IMR-90 (cell line): ENCODE measurements at regions not wholly inside any gene's neighbourhood (a gene's known extent, or its start where the extent isn't known, plus 50 kb on each side); places are given as distances from the start of the nearest gene placed in this dataset.

Experiments
- ATAC-seq: fragments of 200-7000 bp; cut with Tn5 transposase; 2 replicates; pipeline ENCODE4 v1.9.1; 2020; ENCODE audit warnings: low read depth, mild to moderate bottlenecking, moderate library complexity
- BruUV-seq: library from RNA; stranded (reverse); fragments of 400-500 nt; replicated peaks from 2 replicates; lab custom pipeline; 2021; lab: Mats Ljungman, UMichigan
- CTCF ChIA-PET: fragments of 300-600 bp; formaldehyde crosslinking; extraction: SDS; loops from one replicate; lab custom pipeline; 2021; ENCODE audit warnings: antibody characterized with exemption; lab: Yijun Ruan, JAX
- POLR2A ChIA-PET: fragments of 300-600 bp; sonication (Branson Sonifier 250); formaldehyde crosslinking; loops from one replicate; lab custom pipeline; 2022; ENCODE audit warnings: antibody characterized with exemption; ENCODE audit not compliant: unreplicated experiment; lab: Charles Lee
- DNase-seq: peaks from one replicate; pipeline ENCODE4 v3.0.0; 2013
- H2AFZ ChIP-seq: replicated peaks from 2 replicates; pipeline ENCODE3; 2013; ENCODE audit warnings: low read length, mild to moderate bottlenecking; ENCODE audit not compliant: poor library complexity
- H2AK5ac ChIP-seq: 2 replicates; pipeline ENCODE4 v1.6.1; 2013; ENCODE audit warnings: low read depth, low read length, inconsistent platforms
- H2AK9ac ChIP-seq: replicated peaks from 2 replicates; pipeline ENCODE3; 2013; ENCODE audit warnings: mild to moderate bottlenecking, low read depth, low read length, moderate library complexity; ENCODE audit not compliant: poor library complexity
- H2BK120ac ChIP-seq: 2 replicates; pipeline ENCODE4 v1.6.1; 2013; ENCODE audit warnings: low read depth, low read length, inconsistent platforms
- H2BK15ac ChIP-seq: 3 replicates; pipeline ENCODE4 v1.6.1; 2013; ENCODE audit warnings: low read depth, low read length, inconsistent platforms
- H2BK20ac ChIP-seq: 2 replicates; pipeline ENCODE4 v1.6.1; 2013; ENCODE audit warnings: low read depth, mild to moderate bottlenecking, inconsistent platforms, low read length, moderate library complexity
- H2BK5ac ChIP-seq: 2 replicates; pipeline ENCODE4 v1.6.1; 2013; ENCODE audit warnings: mild to moderate bottlenecking, low read depth, low read length, inconsistent platforms; ENCODE audit not compliant: poor library complexity, severe bottlenecking
- H3K14ac ChIP-seq: replicated peaks from 2 replicates; pipeline ENCODE4 v1.6.1; 2013; ENCODE audit warnings: low read depth, low read length, inconsistent platforms
- H3K18ac ChIP-seq: 2 replicates; pipeline ENCODE4 v1.6.1; 2013; ENCODE audit warnings: low read depth, low read length, control low read depth
- H3K23ac ChIP-seq: 2 replicates; pipeline ENCODE4 v1.6.1; 2013; ENCODE audit warnings: low read depth, low read length, inconsistent platforms
- H3K27ac ChIP-seq: 2 replicates; pipeline ENCODE4 v1.5.1; 2013; ENCODE audit warnings: mild to moderate bottlenecking, control low read depth, low read length; ENCODE audit not compliant: insufficient read depth
- H3K27me3 ChIP-seq: 2 replicates; pipeline ENCODE4 v1.6.1; 2013; ENCODE audit warnings: low read length; ENCODE audit not compliant: control insufficient read depth, insufficient read depth
- H3K36me3 ChIP-seq: 2 replicates; pipeline ENCODE4 v1.6.1; 2013; ENCODE audit warnings: low read length, mixed read lengths; ENCODE audit not compliant: control insufficient read depth, insufficient read depth
- H3K4ac ChIP-seq: 2 replicates; pipeline ENCODE4 v1.6.1; 2013; ENCODE audit warnings: low read depth, low read length, inconsistent platforms
- H3K4me1 ChIP-seq: 2 replicates; pipeline ENCODE4 v1.6.1; 2013; ENCODE audit warnings: low read length, mixed read lengths; ENCODE audit not compliant: control insufficient read depth, insufficient read depth
- H3K4me2 ChIP-seq: 2 replicates; pipeline ENCODE4 v1.6.1; 2013; ENCODE audit warnings: low read depth, mild to moderate bottlenecking, control low read depth, low read length, moderate library complexity
- H3K4me3 ChIP-seq: 2 replicates; pipeline ENCODE4 v1.5.1; 2013; ENCODE audit warnings: low read depth, mild to moderate bottlenecking, control low read depth, low read length, moderate library complexity; ENCODE audit not compliant: insufficient read depth
- H3K56ac ChIP-seq: 2 replicates; pipeline ENCODE4 v1.6.1; 2013; ENCODE audit warnings: low read length, inconsistent platforms; ENCODE audit not compliant: insufficient read depth; ENCODE audit errors: extremely low read depth
- H3K79me1 ChIP-seq, 2 experiments: 2 replicates each; pipeline ENCODE4 v1.6.1; 2013; ENCODE audit warnings: low read length in 2 of 2, inconsistent platforms in 1 of 2, low read depth in 1 of 2
- H3K9ac ChIP-seq: 2 replicates; pipeline ENCODE4 v1.6.1; 2013; ENCODE audit warnings: low read depth, low read length, control low read depth
- H3K9me1 ChIP-seq: 2 replicates; pipeline ENCODE4 v1.6.1; 2013; ENCODE audit warnings: low read length, inconsistent platforms; ENCODE audit not compliant: insufficient read depth
- H3K9me3 ChIP-seq: 2 replicates; pipeline ENCODE4 v1.6.1; 2013; ENCODE audit warnings: low read length; ENCODE audit not compliant: control insufficient read depth, insufficient read depth
- H4K20me1 ChIP-seq: 2 replicates; pipeline ENCODE4 v1.6.1; 2013; ENCODE audit warnings: low read length, inconsistent platforms; ENCODE audit not compliant: insufficient read depth
- H4K5ac ChIP-seq: 2 replicates; pipeline ENCODE4 v1.6.1; 2013; ENCODE audit warnings: mild to moderate bottlenecking, low read depth, low read length, control low read depth
- H4K8ac ChIP-seq, 2 experiments: 2 replicates each; pipeline ENCODE4 v1.6.1; 2013; ENCODE audit warnings: low read depth in 2 of 2, low read length in 2 of 2, control low read depth in 1 of 2, inconsistent platforms in 1 of 2
- H4K91ac ChIP-seq: 2 replicates; pipeline ENCODE4 v1.6.1; 2013; ENCODE audit warnings: low read depth, low read length, inconsistent platforms; ENCODE audit not compliant: insufficient read depth
- CEBPB ChIP-seq: IDR thresholded peaks from 2 replicates; pipeline ENCODE4 v1.6.1; 2012; ENCODE audit warnings: low read depth, low read length, improper control_type of control experiment
- WGBS, 2 experiments: methylation state at CpG; one replicate each; pipeline versions ENCODE4 v1.1.5 to v1.1.7; 2013; ENCODE audit warnings: missing lambda C conversion rate in 2 of 2; ENCODE audit not compliant: insufficient read length in 1 of 2; ENCODE audit errors: extremely low coverage in 2 of 2; 5-methylcytosine and 5-hydroxymethylcytosine counted together
- dilution Hi-C: fragments of 300-500 bp; cut with HindIII; formaldehyde crosslinking; loops from one replicate; pipeline ENCODE4 v1.14.3; 2018; ENCODE audit warnings: low sequenced_read_pairs; ENCODE audit not compliant: unreplicated experiment
- in situ Hi-C: fragments of 300-500 bp; cut with MboI; formaldehyde crosslinking; loops from 3 replicates; pipeline ENCODE4 v1.14.3; 2019; ENCODE audit warnings: low sequenced_read_pairs, inconsistent platforms, mixed read lengths
- intact Hi-C: fragments of 100-400 bp; cut with micrococcal nuclease; formaldehyde crosslinking; loops from 2 replicates; pipeline ENCODE4 v1.10.0; 2022
- TF ChIP-seq, protein P1 (sequence below): conservative IDR thresholded peaks from 2 replicates; pipeline ENCODE4 v1.5.1; 2012; ENCODE audit warnings: mild to moderate bottlenecking, low read depth, low read length, improper control_type of control experiment

DNA sequence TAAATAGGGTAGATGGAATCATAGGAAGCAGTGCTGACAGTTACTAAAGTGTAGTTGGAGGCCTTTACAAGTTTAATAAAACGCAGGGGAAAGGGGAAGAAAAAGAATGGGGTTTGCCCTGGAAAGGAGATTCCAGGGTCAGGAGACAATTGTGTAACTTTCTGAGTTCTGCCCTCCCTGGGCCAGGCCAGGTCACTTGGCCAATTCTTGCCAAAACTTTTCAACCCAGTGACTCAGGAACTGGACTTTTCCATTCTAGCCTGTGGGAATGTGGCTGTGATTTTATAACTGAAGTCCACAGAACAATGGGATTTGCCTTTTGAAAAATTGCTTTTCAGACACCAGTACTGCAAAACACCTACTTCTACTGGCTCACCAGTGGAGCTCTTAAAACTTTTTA lies 289.8 kb upstream of the ANKRD55 start:
- Histone ChIP-seq H4K20me1 (no peaks in the 10 kb centered on the region), H2AK9ac (no peak overlapping the region), H2BK5ac (no peak overlapping the region), H2BK120ac (no peak overlapping the region), H3K4ac (no peak overlapping the region), H4K91ac (no peak overlapping the region), H3K9me3 (no peaks in the 10 kb centered on the region), H3K27me3 (peaks cover 8% of the 10 kb centered on the region), H3K18ac (no peak overlapping the region), H3K4me3 (no peak overlapping the region), H4K8ac (no peak overlapping the region), H3K9ac (no peak overlapping the region), H3K23ac (no peak overlapping the region), H3K27ac (no peak overlapping the region), H3K9me1 (no peaks in the 10 kb centered on the region), H2BK15ac (no peak overlapping the region), H2AFZ (no peak overlapping the region), H4K5ac (no peak overlapping the region), H3K4me2 (no peak overlapping the region), H3K4me1 (peaks cover 2% of the 10 kb centered on the region; the same call in 1 of the 2 replicates), H3K14ac (no peak overlapping the region), H3K36me3 (no peaks in the 10 kb centered on the region), H2BK20ac (no peak overlapping the region), H3K79me1 (no peaks in the 10 kb centered on the region), H2AK5ac (no peak overlapping the region), H3K56ac (no peak overlapping the region)
- dilution Hi-C loops: no loop called here
- no CpG with 5 or more reads among the region's 1 CpG for WGBS, 2 experiments
- POLR2A ChIA-PET: no interaction called here
- BruUV-seq: no TSS peak
- CTCF ChIA-PET: no interaction called here
- intact Hi-C loops: no loop called here
- TF ChIP-seq, protein P1, sequence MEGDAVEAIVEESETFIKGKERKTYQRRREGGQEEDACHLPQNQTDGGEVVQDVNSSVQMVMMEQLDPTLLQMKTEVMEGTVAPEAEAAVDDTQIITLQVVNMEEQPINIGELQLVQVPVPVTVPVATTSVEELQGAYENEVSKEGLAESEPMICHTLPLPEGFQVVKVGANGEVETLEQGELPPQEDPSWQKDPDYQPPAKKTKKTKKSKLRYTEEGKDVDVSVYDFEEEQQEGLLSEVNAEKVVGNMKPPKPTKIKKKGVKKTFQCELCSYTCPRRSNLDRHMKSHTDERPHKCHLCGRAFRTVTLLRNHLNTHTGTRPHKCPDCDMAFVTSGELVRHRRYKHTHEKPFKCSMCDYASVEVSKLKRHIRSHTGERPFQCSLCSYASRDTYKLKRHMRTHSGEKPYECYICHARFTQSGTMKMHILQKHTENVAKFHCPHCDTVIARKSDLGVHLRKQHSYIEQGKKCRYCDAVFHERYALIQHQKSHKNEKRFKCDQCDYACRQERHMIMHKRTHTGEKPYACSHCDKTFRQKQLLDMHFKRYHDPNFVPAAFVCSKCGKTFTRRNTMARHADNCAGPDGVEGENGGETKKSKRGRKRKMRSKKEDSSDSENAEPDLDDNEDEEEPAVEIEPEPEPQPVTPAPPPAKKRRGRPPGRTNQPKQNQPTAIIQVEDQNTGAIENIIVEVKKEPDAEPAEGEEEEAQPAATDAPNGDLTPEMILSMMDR: no peak
- peak; percentile 30; the same call in 1 of the 2 replicates for TF ChIP-seq CEBPB
- ATAC-seq: peak; percentile 21; the same call in 1 of the 2 replicates
- in situ Hi-C loops: no loop called here
- peak; percentile 24 for DNase-seq
